ENCODE measurements at regions not wholly inside any gene's neighbourhood (a gene's known extent, or its start where the extent isn't known, plus 50 kb on each side); places are given as distances from the start of the nearest gene placed in this dataset.
"Not testable (repeated sequence)": the region's sequence is repeated elsewhere in the genome, so short reads cannot be mapped to it uniquely, and the experiment has no call there.

- no peak for ATAC-seq
Measured at GRCh38 chr20:26216025-26216424, 519.4 kb upstream of the ZNF337 start.

- no peak for ATAC-seq
Measured at GRCh38 chr20:26214991-26215390, 518.3 kb upstream of the ZNF337 start.

- ATAC-seq = no peak
Measured at GRCh38 chr20:26209171-26209941, 512.7 kb upstream of the ZNF337 start.

GRCh38 chr20:26208296-26209091 is 511.8 kb upstream of the ZNF337 start:
- no peak for ATAC-seq

GRCh38 chr20:26207967-26208295 is 511.3 kb upstream of the ZNF337 start:
- ATAC-seq = not testable (repeated sequence)

- no peak for ATAC-seq
Measured at GRCh38 chr20:26207237-26207966, 510.7 kb upstream of the ZNF337 start.

GRCh38 chr20:26205350-26205749 is 508.7 kb upstream of the ZNF337 start:
- ATAC-seq = no peak

- ATAC-seq = not testable (repeated sequence)
Measured at GRCh38 chr20:26201026-26201425, 504.4 kb upstream of the ZNF337 start.

GRCh38 chr20:26187329-26187728 is 490.7 kb upstream of the ZNF337 start:
- ATAC-seq = not testable (repeated sequence)

- ATAC-seq = not testable (repeated sequence)
Measured at GRCh38 chr20:26183720-26184119, 487.1 kb upstream of the ZNF337 start.

- not testable (repeated sequence) for ATAC-seq
Measured at GRCh38 chr20:26181364-26181763, 484.7 kb upstream of the ZNF337 start.

GRCh38 chr20:26171875-26172274 is 475.2 kb upstream of the ZNF337 start:
- not testable (repeated sequence) for ATAC-seq

- no peak for ATAC-seq
Measured at GRCh38 chr20:26169506-26169905, 472.9 kb upstream of the ZNF337 start.

GRCh38 chr20:26167499-26167898 is 470.8 kb upstream of the ZNF337 start:
- ATAC-seq = no peak

- ATAC-seq = no peak
Measured at GRCh38 chr20:26163890-26164289, 467.2 kb upstream of the ZNF337 start.

- ATAC-seq = not testable (repeated sequence)
Measured at GRCh38 chr20:26163151-26163550, 466.5 kb upstream of the ZNF337 start.

GRCh38 chr20:26161741-26162140 is 465.1 kb upstream of the ZNF337 start:
- not testable (repeated sequence) for ATAC-seq

- not testable (repeated sequence) for ATAC-seq
Measured at GRCh38 chr20:26160916-26161315, 464.3 kb upstream of the ZNF337 start.

GRCh38 chr20:26154224-26154623 is 457.6 kb upstream of the ZNF337 start:
- no peak for ATAC-seq

GRCh38 chr20:26135325-26136110 is 438.9 kb upstream of the ZNF337 start:
- ATAC-seq = no peak

- ATAC-seq = no peak
Measured at GRCh38 chr20:26134606-26135005, 438.0 kb upstream of the ZNF337 start.

- not testable (repeated sequence) for ATAC-seq
Measured at GRCh38 chr20:26133794-26134193, 437.1 kb upstream of the ZNF337 start.

Data from esophagus mucosa (tissue), 1 donor.